ENCODE measurements at regions not wholly inside any gene's neighbourhood (a gene's known extent, or its start where the extent isn't known, plus 50 kb on each side); places are given as distances from the start of the nearest gene placed in this dataset.

- Histone ChIP-seq H3K4me2 (no peak overlapping the region), H3K9me3 (no peaks in the 10 kb centered on the region), H3K27ac (peak overlapping the region in 1 of 2 experiments; percentile 54; a peak in 1 of 6 replicates), H3K4me1 (peaks cover 30% of the 10 kb centered on the region), H3K4me3 (no peak overlapping the region)
- ChIA-PET POLR2A (no interaction called here), CTCF (no interaction called here)
- FAIRE-seq: no peak
- ATAC-seq: no peak
- TF ChIP-seq ELK1 (IDR thresholded peaks at IDR 0.05; ENCODE audit: low read depth, low read length) (no peak), BCL3 (IDR thresholded peaks at IDR 0.05) (no peak), HOXB5 (CRISPR knock-in tag; IDR thresholded peaks at IDR 0.05) (no peak), MAFK (IDR thresholded peaks at IDR 0.05; ENCODE audit: partially characterized antibody) (no peak), CBX8 (IDR thresholded peaks at IDR 0.05) (no peak), POLR2A (IDR thresholded peaks at IDR 0.05; ENCODE audit: low read length) (no peak), HEYL (CRISPR knock-in tag; IDR thresholded peaks at IDR 0.05) (no peak), RARB (CRISPR knock-in tag; IDR thresholded peaks at IDR 0.05) (no peak)
- TF ChIP-seq, protein P1, sequence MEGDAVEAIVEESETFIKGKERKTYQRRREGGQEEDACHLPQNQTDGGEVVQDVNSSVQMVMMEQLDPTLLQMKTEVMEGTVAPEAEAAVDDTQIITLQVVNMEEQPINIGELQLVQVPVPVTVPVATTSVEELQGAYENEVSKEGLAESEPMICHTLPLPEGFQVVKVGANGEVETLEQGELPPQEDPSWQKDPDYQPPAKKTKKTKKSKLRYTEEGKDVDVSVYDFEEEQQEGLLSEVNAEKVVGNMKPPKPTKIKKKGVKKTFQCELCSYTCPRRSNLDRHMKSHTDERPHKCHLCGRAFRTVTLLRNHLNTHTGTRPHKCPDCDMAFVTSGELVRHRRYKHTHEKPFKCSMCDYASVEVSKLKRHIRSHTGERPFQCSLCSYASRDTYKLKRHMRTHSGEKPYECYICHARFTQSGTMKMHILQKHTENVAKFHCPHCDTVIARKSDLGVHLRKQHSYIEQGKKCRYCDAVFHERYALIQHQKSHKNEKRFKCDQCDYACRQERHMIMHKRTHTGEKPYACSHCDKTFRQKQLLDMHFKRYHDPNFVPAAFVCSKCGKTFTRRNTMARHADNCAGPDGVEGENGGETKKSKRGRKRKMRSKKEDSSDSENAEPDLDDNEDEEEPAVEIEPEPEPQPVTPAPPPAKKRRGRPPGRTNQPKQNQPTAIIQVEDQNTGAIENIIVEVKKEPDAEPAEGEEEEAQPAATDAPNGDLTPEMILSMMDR (IDR thresholded peaks at IDR 0.05): no peak
- TF ChIP-seq, protein P2, sequence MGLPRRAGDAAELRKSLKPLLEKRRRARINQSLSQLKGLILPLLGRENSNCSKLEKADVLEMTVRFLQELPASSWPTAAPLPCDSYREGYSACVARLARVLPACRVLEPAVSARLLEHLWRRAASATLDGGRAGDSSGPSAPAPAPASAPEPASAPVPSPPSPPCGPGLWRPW (IDR thresholded peaks at IDR 0.05): no peak
- WGBS (ENCODE audit: missing lambda C conversion rate): 84% methylated on average over 3 of the region's 3 CpGs
- no peak for DNase-seq (ENCODE audit: low read depth in 1 of 2, low spot score in 1 of 2)
These were observed 216.7 kb upstream of the CTAGE1 start for GRCh38 chr18:22634464-22634863.

GRCh38 chr18:22637787-22638186 is 220.1 kb upstream of the CTAGE1 start:
- H3K9me3 ChIP-seq: no peaks in the 10 kb centered on the region
- H3K4me1 ChIP-seq: peaks cover 41% of the 10 kb centered on the region
- peak; percentile 56 to 70; a peak in 3 of 6 replicates for ATAC-seq
- ChIA-PET POLR2A (no interaction called here), CTCF (interaction anchor here (1.0 to 1.2 kb wide), 2 partner anchors 33 to 77 kb away, joined by 3 read pairs; no protein-coding TSS in a partner anchor)
- peak overlapping the region; percentile 72 to 85 for H3K27ac ChIP-seq
- 40% methylated on average over 1 of the region's 1 CpG for WGBS (ENCODE audit: missing lambda C conversion rate)
- H3K4me2 ChIP-seq: peak overlapping the region; percentile 66
- TF ChIP-seq, protein P2 (IDR thresholded peaks at IDR 0.05): no peak
- TF ChIP-seq PBX3 (IDR thresholded peaks at IDR 0.05) (no peak), JUN (IDR thresholded peaks at IDR 0.05) (no peak), JUNB (IDR thresholded peaks at IDR 0.05) (peak; percentile 54; the same call in 1 of the 2 replicates), RAD21 (conservative IDR thresholded peaks at IDR 0.05 in 1 of 2, IDR thresholded peaks at IDR 0.05 in 1 of 2) (0 out of 5 replicates have a peak, but pooled peaks of 1 of the 2 experiments have one; percentile 14), MYC (IDR thresholded peaks at IDR 0.05; ENCODE audit: borderline replicate concordance, low read length) (no peak), CEBPB (IDR thresholded peaks at IDR 0.05) (peak; percentile 17 to 52; a peak in 2 of 4 replicates), BCL3 (IDR thresholded peaks at IDR 0.05) (no peak), NR3C1 (IDR thresholded peaks at IDR 0.05) (no peak), MAFK (IDR thresholded peaks at IDR 0.05; ENCODE audit: partially characterized antibody) (no peak), RCOR1 (IDR thresholded peaks at IDR 0.05; ENCODE audit: low read depth, low read length) (no peak), FOSL2 (IDR thresholded peaks at IDR 0.05) (peak; percentile 39; the same call in 1 of the 2 replicates), FOSL2 (CRISPR knock-in tag; IDR thresholded peaks at IDR 0.05) (peak; percentile 46), HDAC2 (IDR thresholded peaks at IDR 0.05) (no peak), CBX2 (IDR thresholded peaks at IDR 0.05; ENCODE audit: borderline replicate concordance, low read depth) (no peak), ELK1 (IDR thresholded peaks at IDR 0.05; ENCODE audit: low read depth, low read length) (no peak), RARB (CRISPR knock-in tag; IDR thresholded peaks at IDR 0.05) (no peak)
- DNase-seq (ENCODE audit: low read depth in 1 of 2, low spot score in 1 of 2): peak; percentile 10 to 61
- no peak overlapping the region for H3K4me3 ChIP-seq
- FAIRE-seq: no peak
